ENCODE measurements at regions not wholly inside any gene's neighbourhood (a gene's known extent, or its start where the extent isn't known, plus 50 kb on each side); places are given as distances from the start of the nearest gene placed in this dataset.

DNA sequence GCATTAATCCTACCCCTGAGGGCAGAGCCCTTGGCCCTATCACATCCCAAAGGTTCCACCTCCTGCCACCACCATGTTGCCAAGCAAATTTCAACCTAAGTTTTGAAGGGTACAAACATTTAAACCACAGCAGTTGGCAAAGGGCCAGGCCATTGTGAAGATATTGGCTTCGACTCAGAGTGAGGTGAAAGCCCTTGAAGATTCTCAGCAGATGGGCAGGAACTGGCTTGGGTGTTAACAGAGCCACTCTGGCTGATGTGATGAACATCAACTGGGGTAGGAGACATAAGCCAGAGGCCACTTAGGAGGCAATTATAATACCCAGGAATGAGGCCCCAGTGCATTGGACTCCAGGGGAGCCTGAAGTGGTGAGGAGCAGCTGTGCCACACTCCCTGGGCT, 207.7 kb upstream of the KAZN start:
- TF ChIP-seq, protein P1, sequence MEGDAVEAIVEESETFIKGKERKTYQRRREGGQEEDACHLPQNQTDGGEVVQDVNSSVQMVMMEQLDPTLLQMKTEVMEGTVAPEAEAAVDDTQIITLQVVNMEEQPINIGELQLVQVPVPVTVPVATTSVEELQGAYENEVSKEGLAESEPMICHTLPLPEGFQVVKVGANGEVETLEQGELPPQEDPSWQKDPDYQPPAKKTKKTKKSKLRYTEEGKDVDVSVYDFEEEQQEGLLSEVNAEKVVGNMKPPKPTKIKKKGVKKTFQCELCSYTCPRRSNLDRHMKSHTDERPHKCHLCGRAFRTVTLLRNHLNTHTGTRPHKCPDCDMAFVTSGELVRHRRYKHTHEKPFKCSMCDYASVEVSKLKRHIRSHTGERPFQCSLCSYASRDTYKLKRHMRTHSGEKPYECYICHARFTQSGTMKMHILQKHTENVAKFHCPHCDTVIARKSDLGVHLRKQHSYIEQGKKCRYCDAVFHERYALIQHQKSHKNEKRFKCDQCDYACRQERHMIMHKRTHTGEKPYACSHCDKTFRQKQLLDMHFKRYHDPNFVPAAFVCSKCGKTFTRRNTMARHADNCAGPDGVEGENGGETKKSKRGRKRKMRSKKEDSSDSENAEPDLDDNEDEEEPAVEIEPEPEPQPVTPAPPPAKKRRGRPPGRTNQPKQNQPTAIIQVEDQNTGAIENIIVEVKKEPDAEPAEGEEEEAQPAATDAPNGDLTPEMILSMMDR (conservative IDR thresholded peaks at IDR 0.05; ENCODE audit: control insufficient read depth, insufficient read depth, low read depth, low read length): no peak
- no peak for DNase-seq (ENCODE audit: low read depth)
- H3K4me3 ChIP-seq (ENCODE audit: control insufficient read depth, low read depth, low read length): no peak overlapping the region

DNA sequence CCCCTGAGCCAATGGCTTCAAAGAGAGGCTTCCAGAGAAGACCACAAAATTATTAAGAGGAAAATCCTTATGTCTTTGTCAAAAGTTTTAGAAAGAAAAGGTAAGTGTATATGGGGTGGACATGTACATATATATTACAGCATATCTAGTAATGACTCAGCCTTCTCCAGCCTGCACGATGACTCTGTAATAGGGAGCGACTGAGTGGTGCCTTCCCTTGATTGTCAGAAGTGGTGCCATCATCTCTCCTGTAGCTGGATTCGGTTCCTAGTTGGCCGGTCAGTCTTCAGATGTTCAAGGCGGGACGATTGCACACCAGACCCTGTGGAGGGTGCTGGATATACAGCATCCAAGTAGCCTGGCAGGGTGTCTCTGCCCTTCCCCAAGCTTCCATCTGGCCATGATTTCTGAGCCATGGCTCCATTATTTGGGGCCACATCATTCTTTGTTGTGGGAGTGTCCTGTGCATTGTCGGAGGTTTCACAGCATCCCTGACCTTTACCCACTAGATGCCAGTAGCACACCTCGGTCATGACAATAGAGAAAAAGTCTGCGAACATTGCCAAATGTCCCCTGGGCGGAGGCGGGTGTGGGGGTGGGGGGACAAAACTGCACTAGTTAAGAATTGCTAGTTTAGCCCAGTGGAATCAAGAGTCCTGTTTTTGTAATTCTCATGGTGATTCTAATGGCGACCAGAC, 206.2 kb upstream of the KAZN start:
- no peak for DNase-seq (ENCODE audit: low read depth)
- TF ChIP-seq, protein P1 (conservative IDR thresholded peaks at IDR 0.05; ENCODE audit: control insufficient read depth, insufficient read depth, low read depth, low read length): no peak
- no peak overlapping the region for H3K4me3 ChIP-seq (ENCODE audit: control insufficient read depth, low read depth, low read length)

DNA sequence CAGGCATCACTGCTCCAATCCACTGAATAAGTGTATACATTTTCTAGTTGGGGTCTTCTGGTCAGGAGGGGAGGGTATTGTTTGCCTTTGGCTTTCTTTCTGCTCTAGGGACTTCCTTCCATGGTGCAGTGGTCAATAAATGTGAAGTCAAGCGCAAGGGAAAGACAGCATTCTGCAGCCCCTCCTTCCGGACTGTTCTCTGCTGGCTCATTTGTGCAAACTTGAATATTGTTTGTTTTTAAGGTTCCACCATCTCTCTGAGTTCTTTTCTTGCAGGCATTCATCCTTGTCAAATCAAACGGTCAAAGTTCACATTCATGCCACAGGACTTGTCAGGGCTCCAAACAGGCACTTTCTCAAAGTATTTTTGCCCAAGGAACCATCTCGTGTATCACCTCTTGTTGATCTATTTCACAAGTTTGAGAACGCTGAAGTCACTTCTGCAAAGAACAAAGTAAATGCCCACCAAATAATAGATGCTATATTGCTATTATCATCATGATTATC, 205.6 kb upstream of the KAZN start:
- DNase-seq (ENCODE audit: low read depth): no peak

DNA sequence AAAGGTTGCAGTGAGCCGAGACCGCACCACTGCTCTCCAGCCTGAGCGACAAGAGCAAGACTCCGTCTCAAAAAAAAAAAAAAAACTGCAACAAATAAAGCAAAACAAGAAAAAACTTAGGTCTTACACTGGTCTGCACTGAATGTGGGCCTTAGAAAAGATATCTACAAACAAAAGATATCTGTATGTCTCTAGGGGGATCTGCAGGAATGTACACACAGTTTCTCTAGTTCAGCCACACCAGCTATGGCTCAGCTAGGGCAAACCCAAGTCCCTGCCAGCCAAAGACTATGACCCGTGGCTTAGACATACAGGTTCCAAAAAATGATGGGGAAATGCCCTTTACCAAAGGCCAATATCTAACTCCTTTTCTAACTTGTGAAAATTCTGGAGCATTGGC, 202.4 kb upstream of the KAZN start:
- DNase-seq (ENCODE audit: low read depth): no peak
- TF ChIP-seq, protein P1 (conservative IDR thresholded peaks at IDR 0.05; ENCODE audit: control insufficient read depth, insufficient read depth, low read depth, low read length): no peak
- no peak overlapping the region for H3K4me3 ChIP-seq (ENCODE audit: control insufficient read depth, low read depth, low read length)

More for the DNA sequence above, 205.6 kb upstream of the KAZN start:
- no peak overlapping the region for H3K4me3 ChIP-seq (ENCODE audit: control insufficient read depth, low read depth, low read length)
- TF ChIP-seq, protein P1 (conservative IDR thresholded peaks at IDR 0.05; ENCODE audit: control insufficient read depth, insufficient read depth, low read depth, low read length): no peak

DNA sequence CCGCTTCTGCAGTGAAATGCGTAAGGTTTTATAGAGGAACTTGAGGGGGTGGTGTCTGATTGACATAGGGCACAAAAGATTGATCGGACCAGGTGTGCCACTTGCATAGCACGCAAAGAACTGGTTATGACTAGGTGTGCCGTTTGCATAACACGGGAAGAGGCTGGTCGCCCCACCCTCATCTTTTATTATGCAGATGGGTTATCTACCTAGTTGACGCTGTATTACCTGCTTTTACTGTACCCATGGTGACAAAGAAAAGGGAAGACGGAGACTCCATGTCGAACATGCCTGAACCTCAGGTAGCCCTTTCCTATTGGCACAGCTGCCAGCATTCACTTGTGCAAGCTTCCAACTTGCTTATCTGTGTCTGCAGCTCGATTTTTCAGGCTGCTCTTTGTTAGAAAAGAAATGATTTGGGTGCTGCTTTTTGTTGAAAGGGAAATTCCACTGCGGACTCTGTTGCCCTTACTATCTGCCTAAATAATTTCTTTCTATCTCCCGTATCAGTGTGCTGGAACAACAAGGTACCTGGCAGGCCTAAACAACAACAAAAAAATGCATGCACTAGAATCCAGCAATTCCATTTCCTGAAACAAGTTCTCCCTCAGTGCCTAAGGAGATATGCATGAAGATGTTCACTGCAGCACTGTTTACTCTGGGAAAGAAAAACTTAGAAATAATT, 194.4 kb upstream of the KAZN start:
- TF ChIP-seq, protein P1 (conservative IDR thresholded peaks at IDR 0.05; ENCODE audit: control insufficient read depth, insufficient read depth, low read depth, low read length): no peak
- no peak overlapping the region for H3K4me3 ChIP-seq (ENCODE audit: control insufficient read depth, low read depth, low read length)
- DNase-seq (ENCODE audit: low read depth): no peak

DNA sequence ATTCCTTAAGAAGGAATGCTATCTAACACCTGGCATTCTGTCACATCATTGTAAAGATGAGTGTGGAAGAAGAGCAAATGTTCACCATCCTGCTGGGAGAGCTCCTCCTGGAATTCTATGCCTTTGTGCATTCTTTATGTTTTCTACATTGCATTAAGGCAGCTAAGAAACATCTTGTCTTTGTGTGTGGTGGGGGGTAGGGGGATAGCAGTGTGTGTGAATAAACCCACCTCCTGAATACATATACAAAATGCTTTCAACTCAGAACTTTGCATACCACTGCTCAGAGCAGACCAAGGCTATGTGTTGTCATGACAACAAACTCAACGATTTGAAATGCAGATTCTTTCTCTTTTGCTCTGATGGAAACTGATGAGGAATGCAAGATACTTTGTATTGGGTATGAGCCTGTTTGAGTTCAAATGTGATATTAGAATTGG, 193.6 kb upstream of the KAZN start:
- no peak for DNase-seq (ENCODE audit: low read depth)
- H3K4me3 ChIP-seq (ENCODE audit: control insufficient read depth, low read depth, low read length): no peak overlapping the region
- TF ChIP-seq, protein P1 (conservative IDR thresholded peaks at IDR 0.05; ENCODE audit: control insufficient read depth, insufficient read depth, low read depth, low read length): no peak
